Smooth muscle cell (in vitro differentiated cells): ENCODE measurements at regions not wholly inside any gene's neighbourhood (a gene's known extent, or its start where the extent isn't known, plus 50 kb on each side); places are given as distances from the start of the nearest gene placed in this dataset.

ENCODE experiments used
- DNase-seq: peaks from one replicate; lab custom pipeline; 2025; ENCODE audit not compliant: unreplicated experiment; lab: John Stamatoyannopoulos, UW
- H2AFZ ChIP-seq: fragments of 200-600 bp; sonication (generic); 2 replicates; pipeline ENCODE4 v1.6.0; 2016; ENCODE audit warnings: antibody characterized with exemption, low read depth, mild to moderate bottlenecking
- H3F3A ChIP-seq: fragments of 200-600 bp; sonication (generic); 2 replicates; pipeline ENCODE4 v1.6.0; 2017; ENCODE audit warnings: antibody characterized with exemption, low read depth
- H3K27ac ChIP-seq: fragments of 200-600 bp; sonication (generic); 2 replicates; pipeline ENCODE4 v1.5.1; 2016; ENCODE audit warnings: low read depth, mild to moderate bottlenecking
- H3K27me3 ChIP-seq: fragments of 200-600 bp; sonication (generic); 2 replicates; pipeline ENCODE4 v1.6.1; 2016; ENCODE audit warnings: low read depth, mild to moderate bottlenecking
- H3K36me3 ChIP-seq: fragments of 200-600 bp; sonication (generic); 2 replicates; pipeline ENCODE4 v1.5.1; 2016; ENCODE audit warnings: low read depth
- H3K4me1 ChIP-seq: fragments of 200-600 bp; sonication (generic); 2 replicates; pipeline ENCODE4 v1.5.1; 2016; ENCODE audit warnings: low read depth
- H3K4me2 ChIP-seq: fragments of 200-600 bp; sonication (generic); 2 replicates; pipeline ENCODE4 v1.6.0; 2016; ENCODE audit warnings: mild to moderate bottlenecking
- H3K4me3 ChIP-seq: fragments of 200-600 bp; sonication (generic); 2 replicates; pipeline ENCODE4 v1.5.1; 2016; ENCODE audit warnings: mild to moderate bottlenecking
- H3K79me2 ChIP-seq: fragments of 200-600 bp; sonication (generic); 2 replicates; pipeline ENCODE4 v1.6.0; 2016; ENCODE audit warnings: low read depth, mild to moderate bottlenecking
- H3K9ac ChIP-seq: fragments of 200-600 bp; sonication (generic); 2 replicates; pipeline ENCODE4 v1.6.0; 2016; ENCODE audit warnings: low read depth
- H3K9me3 ChIP-seq: fragments of 200-600 bp; sonication (generic); replicated peaks from 2 replicates; pipeline ENCODE4 v1.5.1; 2016; ENCODE audit warnings: low read depth
- H4K20me1 ChIP-seq: fragments of 200-600 bp; sonication (generic); 2 replicates; pipeline ENCODE4 v1.6.0; 2016; ENCODE audit warnings: low read depth
- WGBS: methylation state at CpG from one replicate; pipeline ENCODE4 v1.1.7; 2016; ENCODE audit warnings: low lambda C conversion rate; 5-methylcytosine and 5-hydroxymethylcytosine counted together
- TF ChIP-seq, protein P1 (sequence below): fragments of 200-600 bp; sonication (generic); IDR thresholded peaks from 2 replicates; pipeline ENCODE4 v1.5.1; 2017; ENCODE audit warnings: borderline replicate concordance, mild to moderate bottlenecking, antibody characterized with exemption; ENCODE audit not compliant: insufficient read depth, poor library complexity, severe bottlenecking

- DNase-seq: no peak
- H3K9me3 ChIP-seq: no peaks in the 10 kb centered on the region
- no peaks in the 10 kb centered on the region for H3K79me2 ChIP-seq
- H3K27ac ChIP-seq: no peak overlapping the region
- WGBS: 77% methylated on average over 1 of the region's 1 CpG
- H2AFZ ChIP-seq: no peak overlapping the region
- no peak overlapping the region for H3K4me3 ChIP-seq
- H4K20me1 ChIP-seq: no peaks in the 10 kb centered on the region
- no peaks in the 10 kb centered on the region for H3K36me3 ChIP-seq
- no peak overlapping the region for H3K4me2 ChIP-seq
- no peaks in the 10 kb centered on the region for H3K27me3 ChIP-seq
- H3F3A ChIP-seq: no peaks in the 10 kb centered on the region
- no peaks in the 10 kb centered on the region for H3K4me1 ChIP-seq
- TF ChIP-seq, protein P1, sequence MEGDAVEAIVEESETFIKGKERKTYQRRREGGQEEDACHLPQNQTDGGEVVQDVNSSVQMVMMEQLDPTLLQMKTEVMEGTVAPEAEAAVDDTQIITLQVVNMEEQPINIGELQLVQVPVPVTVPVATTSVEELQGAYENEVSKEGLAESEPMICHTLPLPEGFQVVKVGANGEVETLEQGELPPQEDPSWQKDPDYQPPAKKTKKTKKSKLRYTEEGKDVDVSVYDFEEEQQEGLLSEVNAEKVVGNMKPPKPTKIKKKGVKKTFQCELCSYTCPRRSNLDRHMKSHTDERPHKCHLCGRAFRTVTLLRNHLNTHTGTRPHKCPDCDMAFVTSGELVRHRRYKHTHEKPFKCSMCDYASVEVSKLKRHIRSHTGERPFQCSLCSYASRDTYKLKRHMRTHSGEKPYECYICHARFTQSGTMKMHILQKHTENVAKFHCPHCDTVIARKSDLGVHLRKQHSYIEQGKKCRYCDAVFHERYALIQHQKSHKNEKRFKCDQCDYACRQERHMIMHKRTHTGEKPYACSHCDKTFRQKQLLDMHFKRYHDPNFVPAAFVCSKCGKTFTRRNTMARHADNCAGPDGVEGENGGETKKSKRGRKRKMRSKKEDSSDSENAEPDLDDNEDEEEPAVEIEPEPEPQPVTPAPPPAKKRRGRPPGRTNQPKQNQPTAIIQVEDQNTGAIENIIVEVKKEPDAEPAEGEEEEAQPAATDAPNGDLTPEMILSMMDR: no peak
- H3K9ac ChIP-seq: no peak overlapping the region
These were observed 104.1 kb upstream of the AKIRIN2 start for GRCh38 chr6:87806099-87806498.

GRCh38 chr6:87803791-87804190 lies 101.8 kb upstream of the AKIRIN2 start:
- H3K9me3 ChIP-seq: no peaks in the 10 kb centered on the region
- H3K4me2 ChIP-seq: no peak overlapping the region
- H3K27ac ChIP-seq: no peak overlapping the region
- TF ChIP-seq, protein P1: no peak
- H3K27me3 ChIP-seq: no peaks in the 10 kb centered on the region
- no peaks in the 10 kb centered on the region for H3K4me1 ChIP-seq
- H3K36me3 ChIP-seq: no peaks in the 10 kb centered on the region
- no peak overlapping the region for H2AFZ ChIP-seq
- no peaks in the 10 kb centered on the region for H4K20me1 ChIP-seq
- H3K9ac ChIP-seq: no peak overlapping the region
- 87% methylated on average over 3 of the region's 3 CpGs for WGBS
- H3K4me3 ChIP-seq: no peak overlapping the region
- no peaks in the 10 kb centered on the region for H3K79me2 ChIP-seq
- DNase-seq: no peak
- H3F3A ChIP-seq: no peaks in the 10 kb centered on the region

GRCh38 chr6:87799651-87800050 lies 97.6 kb upstream of the AKIRIN2 start:
- DNase-seq: no peak
- Histone ChIP-seq H3K36me3 (no peaks in the 10 kb centered on the region), H3K79me2 (no peaks in the 10 kb centered on the region), H3K27me3 (no peaks in the 10 kb centered on the region), H3K4me3 (no peak overlapping the region), H3K27ac (no peak overlapping the region), H3K9me3 (no peaks in the 10 kb centered on the region), H3K4me2 (no peak overlapping the region), H3K4me1 (no peaks in the 10 kb centered on the region), H2AFZ (no peak overlapping the region), H3F3A (no peaks in the 10 kb centered on the region), H4K20me1 (no peaks in the 10 kb centered on the region), H3K9ac (no peak overlapping the region)
- TF ChIP-seq, protein P1: no peak
- 85% methylated on average over 6 of the region's 6 CpGs for WGBS

GRCh38 chr6:87798393-87799278 lies 96.6 kb upstream of the AKIRIN2 start:
- no peak overlapping the region for H2AFZ ChIP-seq
- TF ChIP-seq, protein P1: no peak
- no peak overlapping the region for H3K4me3 ChIP-seq
- H3K27me3 ChIP-seq: no peaks in the 10 kb centered on the region
- no peak overlapping the region for H3K27ac ChIP-seq
- DNase-seq: no peak
- no peaks in the 10 kb centered on the region for H3K36me3 ChIP-seq
- no peak overlapping the region for H3K9ac ChIP-seq
- H3K4me1 ChIP-seq: no peaks in the 10 kb centered on the region
- 15% methylated on average over 2 of the region's 2 CpGs for WGBS
- H3F3A ChIP-seq: no peaks in the 10 kb centered on the region
- H4K20me1 ChIP-seq: no peaks in the 10 kb centered on the region
- no peaks in the 10 kb centered on the region for H3K9me3 ChIP-seq
- H3K4me2 ChIP-seq: no peak overlapping the region
- H3K79me2 ChIP-seq: no peaks in the 10 kb centered on the region
